ENCODE measurements at regions not wholly inside any gene's neighbourhood (a gene's known extent, or its start where the extent isn't known, plus 50 kb on each side); places are given as distances from the start of the nearest gene placed in this dataset.

DNA sequence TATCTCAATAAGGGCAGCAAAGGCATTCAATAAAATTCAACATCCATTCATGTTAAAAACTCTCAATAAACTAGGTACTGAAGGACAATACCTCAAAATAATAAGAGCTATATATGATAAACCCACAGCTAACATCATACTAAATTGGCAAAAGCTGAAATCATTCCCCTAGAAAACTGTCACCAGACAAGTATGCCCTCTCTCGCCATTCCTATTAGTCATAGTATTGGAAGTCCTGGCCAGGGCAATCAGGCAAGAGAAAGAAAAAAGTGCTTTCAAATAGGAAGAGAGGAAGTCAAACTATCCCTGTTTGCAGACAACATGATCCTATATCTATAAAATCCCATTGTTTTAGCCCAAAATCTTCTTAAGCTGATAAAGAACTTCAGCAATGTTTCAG, 116.8 kb downstream of the TENT5D start:
- ATAC-seq (ENCODE audit: poor library complexity): no peak
- H3K4me3 Mint-ChIP-seq: no peak overlapping the region
- no peaks in the 10 kb centered on the region for H3K9me3 Mint-ChIP-seq

DNA sequence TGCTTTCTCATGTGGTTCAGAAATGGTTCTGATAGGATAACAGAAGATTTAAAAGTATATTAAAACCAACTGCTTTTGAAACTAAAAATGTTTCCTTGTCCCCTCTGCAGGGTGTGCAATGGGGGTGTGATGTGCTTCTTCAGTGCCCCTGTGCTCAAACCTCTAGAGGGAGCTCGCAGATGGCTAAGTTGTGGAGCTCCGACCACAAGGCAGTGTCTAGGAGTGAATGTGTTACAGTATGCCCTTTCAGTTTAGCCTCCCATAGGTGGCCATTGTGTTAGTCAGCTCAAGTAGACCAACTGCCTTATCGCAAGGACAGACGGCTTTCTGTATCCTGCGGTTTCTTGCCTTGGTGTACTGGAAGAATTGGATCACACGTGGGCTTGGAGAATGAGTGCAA, 130.5 kb downstream of the TENT5D start:
- ATAC-seq (ENCODE audit: poor library complexity): no peak
- Mint-ChIP-seq H3K36me3 (ENCODE audit: low read depth) (no peaks in the 10 kb centered on the region), H3K27ac (no peak overlapping the region), H3K4me3 (no peak overlapping the region), H3K9me3 (no peaks in the 10 kb centered on the region), H3K4me1 (ENCODE audit: low read depth) (no peaks in the 10 kb centered on the region), H3K27me3 (no peaks in the 10 kb centered on the region)
- Histone ChIP-seq H3K4me3 (ENCODE audit: low read length) (no peak overlapping the region), H3K9me3 (ENCODE audit: control insufficient read depth in 1 of 2, insufficient read depth in 1 of 2, low read length in 2 of 2) (no peaks in the 10 kb centered on the region), H3K27me3 (ENCODE audit: control insufficient read depth in 1 of 2, insufficient read depth in 2 of 2, low read length in 2 of 2) (no peaks in the 10 kb centered on the region), H3K27ac (ENCODE audit: low read depth in 1 of 2, low read length in 2 of 2) (no peak overlapping the region), H3K36me3 (ENCODE audit: insufficient read depth, low read length) (no peaks in the 10 kb centered on the region), H3K4me1 (ENCODE audit: insufficient read depth, low read length) (no peaks in the 10 kb centered on the region)
- TF ChIP-seq, protein P1, sequence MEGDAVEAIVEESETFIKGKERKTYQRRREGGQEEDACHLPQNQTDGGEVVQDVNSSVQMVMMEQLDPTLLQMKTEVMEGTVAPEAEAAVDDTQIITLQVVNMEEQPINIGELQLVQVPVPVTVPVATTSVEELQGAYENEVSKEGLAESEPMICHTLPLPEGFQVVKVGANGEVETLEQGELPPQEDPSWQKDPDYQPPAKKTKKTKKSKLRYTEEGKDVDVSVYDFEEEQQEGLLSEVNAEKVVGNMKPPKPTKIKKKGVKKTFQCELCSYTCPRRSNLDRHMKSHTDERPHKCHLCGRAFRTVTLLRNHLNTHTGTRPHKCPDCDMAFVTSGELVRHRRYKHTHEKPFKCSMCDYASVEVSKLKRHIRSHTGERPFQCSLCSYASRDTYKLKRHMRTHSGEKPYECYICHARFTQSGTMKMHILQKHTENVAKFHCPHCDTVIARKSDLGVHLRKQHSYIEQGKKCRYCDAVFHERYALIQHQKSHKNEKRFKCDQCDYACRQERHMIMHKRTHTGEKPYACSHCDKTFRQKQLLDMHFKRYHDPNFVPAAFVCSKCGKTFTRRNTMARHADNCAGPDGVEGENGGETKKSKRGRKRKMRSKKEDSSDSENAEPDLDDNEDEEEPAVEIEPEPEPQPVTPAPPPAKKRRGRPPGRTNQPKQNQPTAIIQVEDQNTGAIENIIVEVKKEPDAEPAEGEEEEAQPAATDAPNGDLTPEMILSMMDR (IDR thresholded peaks at IDR 0.05): no peak
- ChIA-PET CTCF (no interaction called here), POLR2A (no interaction called here)
- intact Hi-C loops (cut with DNase I, micrococcal nuclease): no loop called here
- DNase-seq: no peak

More for the DNA sequence above, 116.8 kb downstream of the TENT5D start:
- no peaks in the 10 kb centered on the region for H3K4me1 Mint-ChIP-seq (ENCODE audit: low read depth)
- Histone ChIP-seq H3K4me3 (ENCODE audit: low read length) (no peak overlapping the region), H3K36me3 (ENCODE audit: insufficient read depth, low read length) (no peaks in the 10 kb centered on the region), H3K4me1 (ENCODE audit: insufficient read depth, low read length) (no peaks in the 10 kb centered on the region), H3K27ac (ENCODE audit: low read depth in 1 of 2, low read length in 2 of 2) (no peak overlapping the region), H3K27me3 (ENCODE audit: control insufficient read depth in 1 of 2, insufficient read depth in 2 of 2, low read length in 2 of 2) (no peaks in the 10 kb centered on the region), H3K9me3 (ENCODE audit: control insufficient read depth in 1 of 2, insufficient read depth in 1 of 2, low read length in 2 of 2) (no peaks in the 10 kb centered on the region)
- ChIA-PET CTCF (no interaction called here), POLR2A (no interaction called here)
- H3K27me3 Mint-ChIP-seq: no peaks in the 10 kb centered on the region
- no peaks in the 10 kb centered on the region for H3K36me3 Mint-ChIP-seq (ENCODE audit: low read depth)
- intact Hi-C loops (cut with DNase I, micrococcal nuclease): no loop called here
- TF ChIP-seq, protein P1 (IDR thresholded peaks at IDR 0.05): no peak
- H3K27ac Mint-ChIP-seq: no peak overlapping the region
- no peak for DNase-seq

DNA sequence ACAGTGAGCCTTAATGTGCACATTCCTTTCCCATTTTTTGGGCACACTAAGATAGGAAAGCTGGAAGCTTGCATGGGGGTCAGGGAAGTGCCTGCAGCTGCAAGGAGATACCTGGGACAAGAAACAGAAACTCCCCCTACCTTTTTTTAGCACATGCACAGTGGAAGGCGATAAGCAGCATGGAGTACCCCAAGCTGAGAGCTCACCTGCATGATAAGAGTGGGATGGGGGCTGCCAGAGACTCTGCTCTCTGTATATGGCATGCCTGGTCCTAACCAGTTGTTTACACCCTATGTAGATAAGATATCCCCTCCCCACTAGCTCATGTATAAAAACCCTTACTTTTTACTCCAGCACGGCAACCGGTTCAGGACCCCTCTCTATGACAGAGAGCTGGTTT, 135.9 kb downstream of the TENT5D start:
- Mint-ChIP-seq H3K27ac (no peak overlapping the region), H3K4me1 (ENCODE audit: low read depth) (no peaks in the 10 kb centered on the region), H3K27me3 (no peaks in the 10 kb centered on the region), H3K36me3 (ENCODE audit: low read depth) (no peaks in the 10 kb centered on the region), H3K4me3 (no peak overlapping the region), H3K9me3 (no peaks in the 10 kb centered on the region)
- Histone ChIP-seq H3K9me3 (ENCODE audit: control insufficient read depth in 1 of 2, insufficient read depth in 1 of 2, low read length in 2 of 2) (no peaks in the 10 kb centered on the region), H3K36me3 (ENCODE audit: insufficient read depth, low read length) (no peaks in the 10 kb centered on the region), H3K27ac (ENCODE audit: low read depth in 1 of 2, low read length in 2 of 2) (no peak overlapping the region), H3K27me3 (ENCODE audit: control insufficient read depth in 1 of 2, insufficient read depth in 2 of 2, low read length in 2 of 2) (no peaks in the 10 kb centered on the region), H3K4me3 (ENCODE audit: low read length) (no peak overlapping the region), H3K4me1 (ENCODE audit: insufficient read depth, low read length) (no peaks in the 10 kb centered on the region)
- POLR2A ChIA-PET: no interaction called here
- TF ChIP-seq, protein P1 (IDR thresholded peaks at IDR 0.05): no peak
- no peak for ATAC-seq (ENCODE audit: poor library complexity)
- intact Hi-C loops (cut with DNase I, micrococcal nuclease): no loop called here
- DNase-seq: no peak
- CTCF ChIA-PET: no interaction called here

Data from CD4-positive, alpha-beta T cell (primary cell).